ENCODE measurements at regions not wholly inside any gene's neighbourhood (a gene's known extent, or its start where the extent isn't known, plus 50 kb on each side); places are given as distances from the start of the nearest gene placed in this dataset.

- Histone ChIP-seq H3K4me3 (no peak overlapping the region), H3K27ac (peak overlapping the region in 3 of 4 donors; percentile 88 to 90 (median 90)), H3K27me3 (no peaks in the 10 kb centered on the region), H3K36me3 (replicated peaks in 1 of 2; ENCODE audit: insufficient read depth in 1 of 2, low read depth in 2 of 2) (no peaks in the 10 kb centered on the region), H3K4me1 (peaks cover 54% of the 10 kb centered on the region), H3K9me3 (no peaks in the 10 kb centered on the region)
- ATAC-seq (no peak), DNase-seq (peak in 2 of 4 donors; percentile 37 to 55)
- intact Hi-C loops (cut with DNase I), result no loop called here
- no peak for TF ChIP-seq CTCF (IDR thresholded peaks at IDR 0.05)
- TF ChIP-seq POLR2A (IDR thresholded peaks at IDR 0.05), result no peak
- 30 to 39% methylated on average over 5 of the region's 5 CpGs for WGBS, 2 donors
Measured at GRCh38 chr2:42930025-42930581, 137.7 kb upstream of the HAAO start.

- H3K4me3 ChIP-seq, result no peak overlapping the region
- 88% methylated on average over 3 to 4 of the region's 4 CpGs for WGBS, 2 donors
- intact Hi-C loops (cut with DNase I), result no loop called here
- H3K27ac ChIP-seq, result peak overlapping the region in 3 of 4 donors; percentile 88 to 90 (median 90)
- no peak for TF ChIP-seq POLR2A (IDR thresholded peaks at IDR 0.05)
- TF ChIP-seq CTCF (IDR thresholded peaks at IDR 0.05), result no peak
- DNase-seq (no peak), ATAC-seq (no peak)
- no peaks in the 10 kb centered on the region for H3K36me3 ChIP-seq (replicated peaks in 1 of 2; ENCODE audit: insufficient read depth in 1 of 2, low read depth in 2 of 2)
- peaks cover 59% of the 10 kb centered on the region for H3K4me1 ChIP-seq
- H3K9me3 ChIP-seq, result no peaks in the 10 kb centered on the region
- no peaks in the 10 kb centered on the region for H3K27me3 ChIP-seq
Measured at GRCh38 chr2:42929546-42930024, 137.2 kb upstream of the HAAO start.

GRCh38 chr2:42928692-42929545, 136.5 kb upstream of the HAAO start:
- ATAC-seq, result no peak
- Histone ChIP-seq H3K36me3 (replicated peaks in 1 of 2; ENCODE audit: insufficient read depth in 1 of 2, low read depth in 2 of 2) (no peaks in the 10 kb centered on the region), H3K4me3 (no peak overlapping the region), H3K9me3 (no peaks in the 10 kb centered on the region), H3K27ac (peak overlapping the region; percentile 1 to 90 (median 89)), H3K27me3 (no peaks in the 10 kb centered on the region), H3K4me1 (peaks cover 66% of the 10 kb centered on the region)
- intact Hi-C loops (cut with DNase I), result no loop called here
- TF ChIP-seq CTCF (IDR thresholded peaks at IDR 0.05), result peak in 4 of 7 experiments; percentile 21 to 43 (median 34)
- TF ChIP-seq POLR2A (IDR thresholded peaks at IDR 0.05), result no peak
- 76 to 81% methylated on average over 9 to 13 of the region's 13 CpGs for WGBS, 2 donors
- DNase-seq, result peak; percentile 48 to 71 (median 64)

GRCh38 chr2:42928161-42928691, 135.8 kb upstream of the HAAO start:
- no peaks in the 10 kb centered on the region for H3K27me3 ChIP-seq
- H3K27ac ChIP-seq, result peak overlapping the region in 3 of 4 donors; percentile 88 to 90 (median 90)
- intact Hi-C loops (cut with DNase I), result no loop called here
- H3K9me3 ChIP-seq, result no peaks in the 10 kb centered on the region
- H3K4me3 ChIP-seq, result no peak overlapping the region
- TF ChIP-seq CTCF (IDR thresholded peaks at IDR 0.05) (no peak), POLR2A (IDR thresholded peaks at IDR 0.05) (no peak)
- DNase-seq (peak in 1 of 4 donors; percentile 66), ATAC-seq (no peak)
- H3K4me1 ChIP-seq, result peaks cover 72% of the 10 kb centered on the region
- no peaks in the 10 kb centered on the region for H3K36me3 ChIP-seq (replicated peaks in 1 of 2; ENCODE audit: insufficient read depth in 1 of 2, low read depth in 2 of 2)
- 22 to 23% methylated on average over 8 to 9 of the region's 9 CpGs for WGBS, 2 donors

Data from body of pancreas (tissue), 4 donors.